T-helper 17 cell (primary cell): ENCODE measurements at regions not wholly inside any gene's neighbourhood (a gene's known extent, or its start where the extent isn't known, plus 50 kb on each side); places are given as distances from the start of the nearest gene placed in this dataset.
A peak's percentile ranks its signal among the peaks of the same experiment; 100 is the strongest.

ENCODE experiments used
- ATAC-seq: fragments of 150-1000 bp; cut with Tn5 transposase; 2 replicates; pipeline ENCODE4 v1.10.0; 2021; ENCODE audit warnings: mild to moderate bottlenecking, moderate library complexity
- DNase-seq, 3 donors: peaks; one replicate each; pipeline versions ENCODE4 v3.0.0 to v3.0.0-alpha.2; 2020 to 2021
- H3K9me3 ChIP-seq: one replicate; pipeline ENCODE4 v1.7.0; 2013; ENCODE audit warnings: low read length, mild to moderate bottlenecking; ENCODE audit not compliant: control insufficient read depth, poor library complexity, severe bottlenecking
- H3K27ac Mint-ChIP-seq: one replicate; pipeline ENCODE4 v1.8.0; 2022; ENCODE audit warnings: mild to moderate bottlenecking, moderate library complexity, mixed read lengths
- H3K27me3 Mint-ChIP-seq: one replicate; pipeline ENCODE4 v1.8.0; 2022; ENCODE audit warnings: mixed read lengths
- H3K36me3 Mint-ChIP-seq: one replicate; pipeline ENCODE4 v1.8.0; 2022; ENCODE audit warnings: low read depth, mixed read lengths
- H3K4me1 Mint-ChIP-seq: one replicate; pipeline ENCODE4 v1.8.0; 2022; ENCODE audit warnings: mild to moderate bottlenecking, mixed read lengths
- H3K4me3 Mint-ChIP-seq: one replicate; pipeline ENCODE4 v1.8.0; 2022; ENCODE audit warnings: mild to moderate bottlenecking, moderate library complexity, mixed read lengths

- Mint-ChIP-seq H3K27me3 (no peaks in the 10 kb centered on the region), H3K4me3 (peak overlapping the region; percentile 19), H3K4me1 (no peaks in the 10 kb centered on the region), H3K36me3 (no peaks in the 10 kb centered on the region), H3K27ac (no peak overlapping the region)
- H3K9me3 ChIP-seq = no peaks in the 10 kb centered on the region
- DNase-seq (no peak), ATAC-seq (no peak)
Observed at GRCh38 chr4:130233377-130234047, 1137.6 kb downstream of the C4orf33 start.

- no peak for DNase-seq
- Mint-ChIP-seq H3K27me3 (no peaks in the 10 kb centered on the region), H3K27ac (no peak overlapping the region), H3K4me1 (no peaks in the 10 kb centered on the region), H3K36me3 (no peaks in the 10 kb centered on the region), H3K4me3 (no peak overlapping the region)
- ATAC-seq = no peak
- H3K9me3 ChIP-seq = no peaks in the 10 kb centered on the region
Observed at GRCh38 chr4:130238121-130238520, 1142.2 kb downstream of the C4orf33 start.

GRCh38 chr4:130249002-130249401 is 1153.0 kb downstream of the C4orf33 start:
- no peaks in the 10 kb centered on the region for H3K4me1 Mint-ChIP-seq
- no peak overlapping the region for H3K4me3 Mint-ChIP-seq
- H3K9me3 ChIP-seq = no peaks in the 10 kb centered on the region
- H3K27me3 Mint-ChIP-seq = no peaks in the 10 kb centered on the region
- H3K36me3 Mint-ChIP-seq = no peaks in the 10 kb centered on the region
- ATAC-seq (no peak), DNase-seq (no peak)
- H3K27ac Mint-ChIP-seq = no peak overlapping the region

DNA sequence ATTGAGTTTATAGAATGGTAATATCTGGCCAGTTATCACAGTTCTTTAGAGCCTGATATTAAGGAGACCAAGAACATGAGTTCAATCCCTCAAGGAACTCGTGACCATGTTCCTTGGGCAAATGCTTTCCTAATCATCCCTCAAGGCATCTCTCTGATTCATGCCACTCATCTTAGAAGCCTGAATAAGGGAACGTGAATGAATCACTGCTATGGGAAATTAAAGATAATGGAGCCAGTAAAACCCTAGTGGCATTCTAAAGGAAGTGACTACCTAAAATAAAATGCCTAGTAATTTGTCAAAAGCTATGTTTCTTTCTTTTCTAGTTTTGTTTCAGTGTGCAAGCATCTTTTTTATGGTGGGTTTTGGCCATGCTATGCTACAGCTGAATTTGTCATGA is 1161.3 kb downstream of the C4orf33 start:
- DNase-seq = no peak
- no peaks in the 10 kb centered on the region for H3K36me3 Mint-ChIP-seq
- no peak overlapping the region for H3K4me3 Mint-ChIP-seq
- H3K27ac Mint-ChIP-seq = no peak overlapping the region
- no peak for ATAC-seq
- H3K27me3 Mint-ChIP-seq = no peaks in the 10 kb centered on the region
- no peaks in the 10 kb centered on the region for H3K9me3 ChIP-seq
- no peaks in the 10 kb centered on the region for H3K4me1 Mint-ChIP-seq

- H3K27me3 Mint-ChIP-seq = no peaks in the 10 kb centered on the region
- H3K4me3 Mint-ChIP-seq = no peak overlapping the region
- no peak overlapping the region for H3K27ac Mint-ChIP-seq
- ATAC-seq (no peak), DNase-seq (no peak)
- no peaks in the 10 kb centered on the region for H3K4me1 Mint-ChIP-seq
- H3K36me3 Mint-ChIP-seq = no peaks in the 10 kb centered on the region
- no peaks in the 10 kb centered on the region for H3K9me3 ChIP-seq
Observed at GRCh38 chr4:130266814-130267213, 1170.9 kb downstream of the C4orf33 start.

DNA sequence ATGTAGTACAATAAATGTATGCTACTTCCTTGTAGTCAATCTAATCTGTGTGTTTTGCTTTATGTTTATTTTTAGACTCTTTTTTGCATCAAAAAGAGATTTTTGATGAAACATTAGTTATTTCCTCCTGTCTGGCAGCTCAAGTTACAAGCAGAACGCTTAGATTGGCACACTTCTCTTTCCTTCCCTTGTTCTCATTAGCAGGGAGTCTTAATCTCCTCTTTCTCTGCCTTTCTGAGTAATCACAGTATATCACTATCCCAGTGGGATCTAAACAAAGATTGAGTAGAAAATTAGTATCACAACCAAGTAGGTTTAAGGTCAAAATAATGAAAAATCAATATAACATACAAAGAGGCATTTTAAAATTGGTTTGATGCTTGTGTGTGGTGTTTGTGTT is 1192.6 kb downstream of the C4orf33 start:
- H3K4me3 Mint-ChIP-seq = no peak overlapping the region
- no peak for DNase-seq
- no peaks in the 10 kb centered on the region for H3K27me3 Mint-ChIP-seq
- no peak for ATAC-seq
- H3K4me1 Mint-ChIP-seq = no peaks in the 10 kb centered on the region
- no peak overlapping the region for H3K27ac Mint-ChIP-seq
- no peaks in the 10 kb centered on the region for H3K9me3 ChIP-seq
- no peaks in the 10 kb centered on the region for H3K36me3 Mint-ChIP-seq

DNA sequence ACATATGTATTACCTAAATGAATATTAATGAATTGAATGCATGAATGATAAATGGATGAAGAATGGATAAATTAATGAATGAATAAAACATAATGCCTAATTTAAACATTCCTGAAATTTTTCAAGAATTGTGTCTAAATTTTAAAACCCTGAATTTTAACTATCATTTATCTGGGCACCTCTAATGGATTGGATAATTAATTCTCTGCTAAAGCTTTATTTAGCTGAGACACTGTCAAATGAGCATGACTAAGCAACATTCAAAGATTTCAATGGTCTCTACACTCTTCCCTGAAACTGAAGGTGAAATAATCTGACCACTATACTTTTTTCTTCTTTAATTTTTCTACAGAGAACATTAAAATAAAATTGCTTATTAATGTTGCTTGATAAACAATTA is 1197.7 kb downstream of the C4orf33 start:
- no peak for ATAC-seq
- no peaks in the 10 kb centered on the region for H3K4me1 Mint-ChIP-seq

DNA sequence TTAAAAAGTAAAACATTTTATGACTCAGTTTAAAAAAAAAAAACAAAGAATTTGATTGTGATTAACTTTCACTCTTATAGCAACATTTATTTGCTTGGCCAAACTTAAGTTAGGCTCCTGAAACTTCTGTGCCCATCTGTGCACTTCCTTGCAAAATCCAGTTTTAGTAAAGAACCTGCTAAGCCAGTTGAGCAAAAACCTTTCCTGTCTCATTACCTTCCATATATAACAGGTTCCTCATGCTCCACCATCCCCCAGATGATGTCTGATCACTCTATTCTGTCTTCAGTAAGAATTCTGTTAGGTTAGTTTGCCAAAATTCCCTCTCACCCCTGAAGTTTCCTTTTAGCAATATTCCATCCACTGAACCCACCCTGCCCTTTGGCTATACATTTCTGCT is 1200.5 kb downstream of the C4orf33 start:
- H3K4me1 Mint-ChIP-seq = no peaks in the 10 kb centered on the region
- H3K4me3 Mint-ChIP-seq = no peak overlapping the region
- H3K27me3 Mint-ChIP-seq = no peaks in the 10 kb centered on the region
- H3K36me3 Mint-ChIP-seq = no peaks in the 10 kb centered on the region
- no peaks in the 10 kb centered on the region for H3K9me3 ChIP-seq
- H3K27ac Mint-ChIP-seq = no peak overlapping the region
- no peak for ATAC-seq
- DNase-seq = no peak

More for the DNA sequence above, 1197.7 kb downstream of the C4orf33 start:
- DNase-seq = no peak
- H3K4me3 Mint-ChIP-seq = no peak overlapping the region
- H3K27ac Mint-ChIP-seq = no peak overlapping the region
- H3K27me3 Mint-ChIP-seq = no peaks in the 10 kb centered on the region
- no peaks in the 10 kb centered on the region for H3K9me3 ChIP-seq
- H3K36me3 Mint-ChIP-seq = no peaks in the 10 kb centered on the region

DNA sequence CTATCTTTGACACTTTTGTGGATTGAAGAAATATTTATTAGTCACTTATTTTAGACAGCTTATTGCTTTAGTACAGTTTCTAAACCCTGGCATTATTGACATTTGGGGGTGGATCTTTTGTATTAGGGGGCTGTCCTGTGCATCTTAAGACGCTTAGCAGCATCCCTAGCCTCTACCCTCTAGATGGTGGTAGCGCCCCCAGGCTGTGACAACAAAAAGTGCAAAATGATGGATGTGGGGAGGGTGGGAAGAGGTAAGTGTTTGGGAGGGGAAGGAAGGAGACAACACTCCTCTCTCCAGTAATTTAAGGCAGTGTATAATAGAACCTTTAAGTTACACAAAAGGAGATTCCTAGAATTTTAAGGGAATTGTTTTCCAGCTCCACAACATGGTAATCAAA is 1210.6 kb downstream of the C4orf33 start:
- no peak for DNase-seq
- Mint-ChIP-seq H3K27me3 (no peaks in the 10 kb centered on the region), H3K4me3 (no peak overlapping the region), H3K27ac (no peak overlapping the region), H3K4me1 (no peaks in the 10 kb centered on the region), H3K36me3 (no peaks in the 10 kb centered on the region)
- no peak for ATAC-seq
- no peaks in the 10 kb centered on the region for H3K9me3 ChIP-seq

DNA sequence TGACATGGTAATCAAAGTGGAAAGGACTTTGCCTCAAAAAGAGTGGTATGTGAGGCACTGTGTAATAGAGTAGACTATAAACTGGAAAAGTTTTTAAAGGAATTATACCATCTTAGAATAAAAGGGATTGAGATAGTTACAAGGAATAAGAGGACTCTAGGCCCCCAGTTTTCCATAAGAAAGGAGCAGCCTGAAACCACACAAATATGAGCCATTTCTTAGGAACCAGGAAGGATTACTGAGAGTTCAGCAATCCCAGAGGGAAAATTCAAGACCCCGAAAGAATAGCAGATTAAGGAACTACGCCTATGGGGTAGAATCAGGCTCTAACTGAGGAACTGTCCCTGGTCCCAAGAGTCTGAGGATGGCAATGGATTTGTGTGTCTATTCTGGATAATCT is 1213.3 kb downstream of the C4orf33 start:
- DNase-seq = no peak
- Mint-ChIP-seq H3K4me1 (no peaks in the 10 kb centered on the region), H3K4me3 (no peak overlapping the region), H3K27me3 (no peaks in the 10 kb centered on the region), H3K36me3 (no peaks in the 10 kb centered on the region), H3K27ac (no peak overlapping the region)
- H3K9me3 ChIP-seq = no peaks in the 10 kb centered on the region
- ATAC-seq = no peak

DNA sequence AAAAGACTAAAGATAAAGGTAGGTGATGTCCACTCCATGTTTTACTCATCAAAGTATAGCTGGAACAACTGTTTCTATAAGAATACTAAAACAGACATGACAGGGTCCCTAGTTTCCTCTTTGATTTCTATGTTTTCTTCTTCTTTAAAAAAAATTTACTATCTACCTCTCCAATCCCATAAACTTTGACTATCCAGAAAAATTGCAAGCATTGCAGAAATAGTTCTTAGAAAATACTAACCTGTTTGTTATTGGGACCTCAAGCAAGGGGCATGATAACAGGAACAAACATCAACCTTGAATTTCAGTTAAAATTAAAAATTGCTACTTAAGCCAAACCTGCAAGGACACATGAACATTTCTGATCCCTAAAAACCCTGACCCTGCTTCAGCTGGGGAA is 1226.5 kb downstream of the C4orf33 start:
- ATAC-seq (no peak), DNase-seq (no peak)
- H3K27ac Mint-ChIP-seq = no peak overlapping the region
- no peaks in the 10 kb centered on the region for H3K4me1 Mint-ChIP-seq
- no peak overlapping the region for H3K4me3 Mint-ChIP-seq
- no peaks in the 10 kb centered on the region for H3K27me3 Mint-ChIP-seq
- no peaks in the 10 kb centered on the region for H3K9me3 ChIP-seq
- peaks cover 2% of the 10 kb centered on the region for H3K36me3 Mint-ChIP-seq

GRCh38 chr4:130329036-130329435 is 1233.1 kb downstream of the C4orf33 start:
- DNase-seq (no peak), ATAC-seq (no peak)
- no peak overlapping the region for H3K4me3 Mint-ChIP-seq
- peaks cover 3% of the 10 kb centered on the region for H3K9me3 ChIP-seq
- H3K27me3 Mint-ChIP-seq = no peaks in the 10 kb centered on the region
- H3K4me1 Mint-ChIP-seq = no peaks in the 10 kb centered on the region
- H3K27ac Mint-ChIP-seq = no peak overlapping the region
- H3K36me3 Mint-ChIP-seq = no peaks in the 10 kb centered on the region

- H3K4me1 Mint-ChIP-seq = no peaks in the 10 kb centered on the region
- no peaks in the 10 kb centered on the region for H3K36me3 Mint-ChIP-seq
- DNase-seq (no peak), ATAC-seq (no peak)
- H3K27ac Mint-ChIP-seq = no peak overlapping the region
- no peak overlapping the region for H3K4me3 Mint-ChIP-seq
- H3K9me3 ChIP-seq = peaks cover 3% of the 10 kb centered on the region
- no peaks in the 10 kb centered on the region for H3K27me3 Mint-ChIP-seq
Observed at GRCh38 chr4:130333241-130333759, 1237.3 kb downstream of the C4orf33 start.

GRCh38 chr4:130335417-130336194 is 1239.7 kb downstream of the C4orf33 start:
- ATAC-seq (no peak), DNase-seq (no peak)
- H3K27ac Mint-ChIP-seq = no peak overlapping the region
- no peaks in the 10 kb centered on the region for H3K27me3 Mint-ChIP-seq
- H3K9me3 ChIP-seq = no peaks in the 10 kb centered on the region
- no peaks in the 10 kb centered on the region for H3K36me3 Mint-ChIP-seq
- no peaks in the 10 kb centered on the region for H3K4me1 Mint-ChIP-seq
- H3K4me3 Mint-ChIP-seq = no peak overlapping the region
